DOHH2 (cell line): ENCODE measurements at regions not wholly inside any gene's neighbourhood (a gene's known extent, or its start where the extent isn't known, plus 50 kb on each side); places are given as distances from the start of the nearest gene placed in this dataset.

Experiments used
- H3F3A ChIP-seq: fragments of 200-600 bp; sonication (generic), shearing (Covaris generic); 2 replicates; pipeline ENCODE4 v1.6.0; 2016; ENCODE audit warnings: antibody characterized with exemption, mild to moderate bottlenecking; ENCODE audit not compliant: control insufficient read depth, insufficient read depth
- H3K27ac ChIP-seq: fragments of 200-600 bp; sonication (generic); 2 replicates; pipeline ENCODE4 v1.5.1; 2014; ENCODE audit warnings: low read depth, mild to moderate bottlenecking, low read length, moderate library complexity
- H3K27me3 ChIP-seq: fragments of 200-600 bp; sonication (generic); 2 replicates; pipeline ENCODE4 v1.6.1; 2014; ENCODE audit warnings: mild to moderate bottlenecking, low read length, mixed read lengths; ENCODE audit not compliant: control insufficient read depth
- H3K36me3 ChIP-seq: fragments of 200-600 bp; sonication (generic); 2 replicates; pipeline ENCODE4 v1.6.1; 2014; ENCODE audit warnings: mild to moderate bottlenecking, low read length, moderate library complexity, mixed read lengths; ENCODE audit not compliant: control insufficient read depth
- H3K4me1 ChIP-seq: fragments of 200-600 bp; sonication (generic); 2 replicates; pipeline ENCODE4 v1.6.1; 2014; ENCODE audit warnings: mild to moderate bottlenecking, low read length, mixed read lengths; ENCODE audit not compliant: control insufficient read depth
- H3K4me2 ChIP-seq: fragments of 200-600 bp; sonication (generic); 2 replicates; pipeline ENCODE4 v1.6.0; 2014; ENCODE audit warnings: mild to moderate bottlenecking, low read length, moderate library complexity
- H3K4me3 ChIP-seq: fragments of 200-600 bp; sonication (generic); 2 replicates; pipeline ENCODE4 v1.5.1; 2014; ENCODE audit warnings: mild to moderate bottlenecking, low read length, mixed read lengths
- H3K79me2 ChIP-seq: fragments of 200-600 bp; sonication (generic); 2 replicates; pipeline ENCODE4 v1.6.1; 2014; ENCODE audit warnings: mild to moderate bottlenecking, low read length, mixed read lengths; ENCODE audit not compliant: control insufficient read depth
- H3K9me2 ChIP-seq: fragments of 200-600 bp; sonication (generic); replicated peaks from 2 replicates; pipeline ENCODE4 v1.6.1; 2014; ENCODE audit warnings: mild to moderate bottlenecking, low read length, mixed read lengths; ENCODE audit not compliant: control insufficient read depth
- H3K9me3 ChIP-seq: fragments of 200-600 bp; sonication (generic); 2 replicates; pipeline ENCODE4 v1.6.1; 2014; ENCODE audit warnings: antibody characterized with exemption, low read length, mixed read lengths; ENCODE audit not compliant: control insufficient read depth, insufficient read depth
- H4K20me1 ChIP-seq: fragments of 200-600 bp; sonication (generic); 2 replicates; pipeline ENCODE4 v1.6.0; 2014; ENCODE audit warnings: low read depth, mild to moderate bottlenecking, antibody characterized with exemption, low read length, moderate library complexity; ENCODE audit not compliant: control insufficient read depth, insufficient read depth
- EZH2phosphoT487 ChIP-seq: fragments of 200-600 bp; sonication (generic); IDR thresholded peaks from 2 replicates; pipeline ENCODE4 v1.6.1; 2017; ENCODE audit warnings: borderline replicate concordance, mild to moderate bottlenecking, antibody characterized with exemption, low read length, moderate library complexity, mixed read lengths
- TF ChIP-seq, protein P1 (sequence below): fragments of 200-600 bp; sonication (generic); IDR thresholded peaks from one replicate; pipeline ENCODE4 v1.5.1; 2014; ENCODE audit warnings: antibody characterized with exemption, mild to moderate bottlenecking, low read depth, low read length; ENCODE audit not compliant: poor library complexity, severe bottlenecking

DNA sequence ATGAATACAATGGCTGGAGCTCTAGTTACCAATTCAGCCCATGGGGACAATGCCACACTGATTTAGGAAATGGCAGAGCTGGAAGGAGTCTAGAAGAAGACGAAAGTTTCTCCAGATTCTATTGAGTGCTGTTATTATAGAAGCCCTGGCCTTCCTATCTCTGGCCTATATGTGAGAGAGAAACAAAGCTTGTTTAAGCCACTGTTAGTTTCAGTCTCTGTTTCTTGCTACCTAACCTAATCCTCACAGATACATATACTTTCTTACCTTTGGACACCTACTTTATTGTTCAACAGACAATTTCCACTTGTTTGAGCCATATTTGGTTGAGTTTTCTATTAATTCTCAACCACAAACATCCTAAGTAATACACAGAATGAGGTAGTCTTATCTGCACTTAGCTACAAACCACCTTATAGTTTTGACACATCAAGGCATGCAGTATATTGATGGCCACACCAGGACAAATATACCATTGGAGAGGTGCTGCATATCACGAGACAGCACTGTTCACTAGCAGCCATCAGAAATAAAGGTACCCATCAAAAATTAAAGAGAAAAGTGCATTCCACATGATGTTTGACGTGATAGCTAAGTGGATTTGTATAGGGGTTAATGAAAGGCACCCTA lies 190.2 kb downstream of the SMIM20 start:
- H3K36me3 ChIP-seq = no peaks in the 10 kb centered on the region
- H3K27ac ChIP-seq = no peak overlapping the region
- no peaks in the 10 kb centered on the region for H4K20me1 ChIP-seq
- no peak overlapping the region for H3K4me3 ChIP-seq
- no peak overlapping the region for H3K4me2 ChIP-seq
- H3K9me3 ChIP-seq = no peaks in the 10 kb centered on the region
- no peaks in the 10 kb centered on the region for H3F3A ChIP-seq
- no peaks in the 10 kb centered on the region for H3K79me2 ChIP-seq
- H3K9me2 ChIP-seq = no peaks in the 10 kb centered on the region
- TF ChIP-seq, protein P1, sequence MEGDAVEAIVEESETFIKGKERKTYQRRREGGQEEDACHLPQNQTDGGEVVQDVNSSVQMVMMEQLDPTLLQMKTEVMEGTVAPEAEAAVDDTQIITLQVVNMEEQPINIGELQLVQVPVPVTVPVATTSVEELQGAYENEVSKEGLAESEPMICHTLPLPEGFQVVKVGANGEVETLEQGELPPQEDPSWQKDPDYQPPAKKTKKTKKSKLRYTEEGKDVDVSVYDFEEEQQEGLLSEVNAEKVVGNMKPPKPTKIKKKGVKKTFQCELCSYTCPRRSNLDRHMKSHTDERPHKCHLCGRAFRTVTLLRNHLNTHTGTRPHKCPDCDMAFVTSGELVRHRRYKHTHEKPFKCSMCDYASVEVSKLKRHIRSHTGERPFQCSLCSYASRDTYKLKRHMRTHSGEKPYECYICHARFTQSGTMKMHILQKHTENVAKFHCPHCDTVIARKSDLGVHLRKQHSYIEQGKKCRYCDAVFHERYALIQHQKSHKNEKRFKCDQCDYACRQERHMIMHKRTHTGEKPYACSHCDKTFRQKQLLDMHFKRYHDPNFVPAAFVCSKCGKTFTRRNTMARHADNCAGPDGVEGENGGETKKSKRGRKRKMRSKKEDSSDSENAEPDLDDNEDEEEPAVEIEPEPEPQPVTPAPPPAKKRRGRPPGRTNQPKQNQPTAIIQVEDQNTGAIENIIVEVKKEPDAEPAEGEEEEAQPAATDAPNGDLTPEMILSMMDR = no peak
- TF ChIP-seq EZH2phosphoT487 = no peak
- H3K27me3 ChIP-seq = no peaks in the 10 kb centered on the region; the same call in 1 of the 2 replicates
- H3K4me1 ChIP-seq = no peaks in the 10 kb centered on the region

DNA sequence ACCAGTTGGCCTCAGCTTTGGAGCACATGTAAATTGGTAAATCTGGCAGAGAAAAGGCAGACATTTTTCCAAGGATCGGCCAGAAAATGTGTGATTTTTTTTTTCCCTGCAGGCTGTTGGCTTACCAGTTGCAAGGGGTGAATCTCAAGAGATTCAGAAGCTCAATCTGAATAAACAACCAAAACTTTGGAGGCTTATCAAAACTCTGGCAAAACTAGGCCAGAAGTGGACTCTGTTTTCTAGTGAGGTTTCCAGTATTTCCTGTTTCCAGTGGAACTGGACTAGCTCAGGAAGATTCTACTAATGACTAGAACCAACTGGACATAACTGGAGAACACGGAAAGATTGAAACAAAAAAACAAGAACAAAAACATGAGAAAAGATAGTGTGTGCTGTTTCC lies 191.3 kb downstream of the SMIM20 start:
- Histone ChIP-seq H3K27me3 (no peaks in the 10 kb centered on the region; the same call in 1 of the 2 replicates), H3K4me2 (no peak overlapping the region), H3K79me2 (no peaks in the 10 kb centered on the region), H3K4me3 (no peak overlapping the region), H3K9me2 (no peaks in the 10 kb centered on the region), H3K27ac (no peak overlapping the region), H3K9me3 (no peaks in the 10 kb centered on the region), H4K20me1 (no peaks in the 10 kb centered on the region), H3F3A (no peaks in the 10 kb centered on the region), H3K4me1 (no peaks in the 10 kb centered on the region), H3K36me3 (no peaks in the 10 kb centered on the region)
- no peak for TF ChIP-seq EZH2phosphoT487
- TF ChIP-seq, protein P1 = no peak

DNA sequence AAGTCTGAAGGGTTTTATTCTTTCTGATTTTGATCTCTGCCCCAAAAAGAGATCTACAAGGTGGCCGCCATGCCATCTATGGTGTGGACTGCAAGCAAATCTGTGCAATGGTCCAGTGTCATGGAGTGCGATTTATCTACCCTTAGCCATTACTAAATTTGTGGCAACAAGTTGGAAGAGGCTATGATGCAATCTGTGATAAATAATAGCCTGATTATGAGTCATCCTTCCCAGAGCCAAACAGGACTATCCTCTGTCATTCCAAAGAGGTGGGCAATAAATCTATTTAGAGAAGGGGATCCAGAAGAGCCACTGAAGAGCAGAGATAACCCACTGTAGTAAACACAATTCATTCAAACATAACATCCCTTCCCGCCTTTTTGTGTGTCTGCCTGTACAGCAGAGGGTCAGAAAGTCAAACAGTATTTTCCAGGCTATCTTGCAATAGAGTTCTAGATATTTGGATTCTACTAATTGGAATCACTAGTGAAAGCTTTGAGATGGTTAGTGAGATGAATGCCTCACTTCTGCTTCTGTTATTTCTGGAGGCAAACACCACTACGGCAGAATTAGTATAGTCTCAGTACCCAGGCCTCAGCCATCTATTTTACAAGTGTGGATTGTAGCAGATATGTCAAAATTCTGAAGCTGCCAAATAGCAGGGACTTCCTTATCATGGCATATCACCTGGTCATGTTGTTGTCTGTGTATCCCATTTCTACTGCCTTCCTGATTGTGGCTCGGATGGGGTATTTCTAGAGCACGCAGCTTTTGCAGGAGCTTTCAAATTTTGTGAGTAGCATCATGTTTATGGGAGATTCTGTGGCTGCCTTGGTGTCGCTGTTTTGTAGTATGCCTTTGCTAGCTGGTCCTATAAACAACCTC lies 192.0 kb downstream of the SMIM20 start:
- H3K79me2 ChIP-seq = no peaks in the 10 kb centered on the region
- H3K4me3 ChIP-seq = no peak overlapping the region
- H3K4me1 ChIP-seq = no peaks in the 10 kb centered on the region
- H3F3A ChIP-seq = no peaks in the 10 kb centered on the region
- no peaks in the 10 kb centered on the region for H3K9me3 ChIP-seq
- H4K20me1 ChIP-seq = no peaks in the 10 kb centered on the region
- no peak overlapping the region for H3K27ac ChIP-seq
- H3K4me2 ChIP-seq = no peak overlapping the region
- no peaks in the 10 kb centered on the region; the same call in 1 of the 2 replicates for H3K27me3 ChIP-seq
- H3K36me3 ChIP-seq = no peaks in the 10 kb centered on the region
- no peak for TF ChIP-seq EZH2phosphoT487
- TF ChIP-seq, protein P1 = no peak
- H3K9me2 ChIP-seq = no peaks in the 10 kb centered on the region
